ENCODE measurements at regions not wholly inside any gene's neighbourhood (a gene's known extent, or its start where the extent isn't known, plus 50 kb on each side); places are given as distances from the start of the nearest gene placed in this dataset.

DNA sequence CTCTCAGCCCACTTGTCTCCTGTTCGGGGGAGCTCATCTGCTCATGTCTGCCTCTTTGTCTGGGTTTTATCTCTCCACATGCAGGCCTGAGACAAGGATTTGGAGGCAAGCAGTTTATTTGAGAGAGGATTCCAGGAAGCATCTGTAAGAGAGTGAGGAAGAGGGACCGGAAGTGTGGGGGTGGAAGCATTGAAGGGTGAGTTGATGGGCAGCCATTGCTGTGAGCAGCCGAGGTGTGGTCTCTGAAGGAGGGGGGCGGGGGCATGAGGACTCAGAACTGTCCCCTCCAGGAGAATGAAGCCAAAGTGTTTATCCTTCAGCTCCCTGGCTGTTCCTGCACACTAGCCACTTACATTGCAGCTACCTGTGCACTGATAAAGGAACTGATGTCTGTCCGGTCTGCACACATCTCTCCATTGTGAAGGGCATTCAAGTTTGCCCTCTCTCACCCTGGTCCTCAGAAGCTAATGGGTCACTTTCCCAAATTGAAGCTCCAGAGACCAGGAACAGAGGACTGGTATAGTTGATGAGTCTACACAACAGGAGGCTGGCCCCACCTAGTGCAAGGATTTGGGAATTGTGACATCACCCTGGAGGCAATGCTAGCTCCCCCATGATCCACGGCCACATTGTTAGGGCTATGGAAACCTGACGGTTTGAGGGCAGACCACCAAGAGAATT is 100.5 kb upstream of the FOXA2 start:
- CTCF ChIA-PET (ENCODE audit: partially characterized antibody): interaction anchor here (2.4 kb wide), 1 partner anchor 10 kb away, joined by 11 read pairs; no protein-coding TSS in a partner anchor

DNA sequence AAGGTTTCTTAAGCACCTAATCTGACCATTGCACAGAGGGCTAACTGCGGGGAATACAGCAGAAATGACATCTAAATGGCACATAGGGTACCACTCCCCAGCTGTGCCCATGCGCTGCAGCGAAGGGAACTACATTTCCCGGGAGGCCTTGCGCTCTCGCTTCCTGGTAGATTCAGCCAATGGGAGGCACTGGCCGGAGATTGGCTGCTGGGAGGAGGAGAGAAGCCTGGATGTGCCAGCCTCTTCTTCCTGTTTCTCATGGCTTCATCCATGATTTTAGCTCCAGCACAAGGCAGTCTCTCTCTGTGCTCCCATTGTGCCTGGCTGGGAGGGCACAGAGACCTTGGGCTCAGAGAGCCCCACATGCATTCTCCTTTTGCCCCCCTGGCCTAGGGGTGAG is 101.7 kb upstream of the FOXA2 start:
- Mint-ChIP-seq H3K4me1 (no peaks in the 10 kb centered on the region), H3K27me3 (peaks cover 0 to 1% of the 10 kb centered on the region in 2 donors), H3K27ac (no peak overlapping the region), H3K9me3 (peaks cover 0 to 2% (median 0%) of the 10 kb centered on the region in 8 donors), H3K36me3 (no peaks in the 10 kb centered on the region), H3K4me3 (no peak overlapping the region)
- ChIA-PET CTCF (ENCODE audit: partially characterized antibody) (no interaction called here), POLR2A (ENCODE audit: partially characterized antibody) (no interaction called here)
- H3K27me3 ChIP-seq (ENCODE audit: insufficient read depth, low read length): no peaks in the 10 kb centered on the region
- H3K27ac ChIP-seq (ENCODE audit: low read depth, low read length): no peak overlapping the region
- H3K4me3 ChIP-seq (ENCODE audit: low read length in 2 of 2): no peak overlapping the region
- intact Hi-C loops (cut with micrococcal nuclease): no loop called here
- no peaks in the 10 kb centered on the region for H3K36me3 ChIP-seq (ENCODE audit: insufficient read depth, low read length)
- H3K4me1 ChIP-seq (ENCODE audit: insufficient read depth, low read length): no peaks in the 10 kb centered on the region
- DNase-seq: no peak
- no peaks in the 10 kb centered on the region for H3K9me3 ChIP-seq (ENCODE audit: control insufficient read depth in 1 of 2, low read length in 2 of 2)

More for the DNA sequence above, 100.5 kb upstream of the FOXA2 start:
- peaks cover 0 to 2% (median 0%) of the 10 kb centered on the region in 8 donors for H3K9me3 Mint-ChIP-seq
- Histone ChIP-seq H3K4me3 (ENCODE audit: low read length in 2 of 2) (no peak overlapping the region), H3K27me3 (ENCODE audit: insufficient read depth, low read length) (no peaks in the 10 kb centered on the region), H3K9me3 (ENCODE audit: control insufficient read depth in 1 of 2, low read length in 2 of 2) (no peaks in the 10 kb centered on the region), H3K36me3 (ENCODE audit: insufficient read depth, low read length) (no peaks in the 10 kb centered on the region), H3K27ac (ENCODE audit: low read depth, low read length) (no peak overlapping the region), H3K4me1 (ENCODE audit: insufficient read depth, low read length) (no peaks in the 10 kb centered on the region)
- no peak for DNase-seq
- POLR2A ChIA-PET (ENCODE audit: partially characterized antibody): no interaction called here
- no peaks in the 10 kb centered on the region for H3K36me3 Mint-ChIP-seq
- intact Hi-C loops (cut with micrococcal nuclease): no loop called here
- H3K27me3 Mint-ChIP-seq: no peaks in the 10 kb centered on the region
- no peak overlapping the region for H3K27ac Mint-ChIP-seq
- no peaks in the 10 kb centered on the region for H3K4me1 Mint-ChIP-seq
- H3K4me3 Mint-ChIP-seq: no peak overlapping the region

DNA sequence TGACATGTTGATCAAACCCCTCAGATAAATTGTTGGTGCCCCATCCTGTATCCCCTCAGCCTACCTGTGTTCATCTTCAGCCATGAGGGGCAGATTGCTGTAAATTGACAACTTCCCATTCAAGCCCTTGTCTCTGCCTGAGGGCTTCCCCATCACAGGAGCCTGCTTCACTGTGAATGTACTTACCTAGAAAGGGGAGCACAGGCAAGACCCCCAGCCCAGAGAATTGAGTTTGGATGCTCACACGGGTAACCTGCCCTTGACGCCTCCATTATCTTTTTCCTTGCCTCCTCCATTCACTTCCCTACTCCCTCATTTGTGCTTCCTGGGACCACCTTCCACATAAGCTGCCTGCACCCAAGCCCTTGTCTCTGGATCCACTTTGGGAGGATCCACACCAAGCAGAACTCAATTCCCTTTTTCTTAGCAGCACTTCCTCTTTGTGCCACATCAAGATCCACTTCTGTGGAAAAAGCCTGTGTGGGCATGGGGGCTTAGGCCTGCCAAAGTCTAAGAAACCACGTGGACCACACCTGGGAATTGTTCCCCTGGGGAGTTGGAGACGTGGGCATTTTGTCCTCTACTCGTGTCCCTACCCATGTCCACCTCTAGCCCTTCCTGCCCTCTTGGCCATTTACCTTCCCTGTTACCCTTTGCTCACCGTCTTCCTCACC is 103.4 kb upstream of the FOXA2 start:
- Histone ChIP-seq H3K27ac (ENCODE audit: low read depth, low read length) (no peak overlapping the region), H3K36me3 (ENCODE audit: insufficient read depth, low read length) (no peaks in the 10 kb centered on the region), H3K27me3 (ENCODE audit: insufficient read depth, low read length) (no peaks in the 10 kb centered on the region), H3K4me3 (ENCODE audit: low read length in 2 of 2) (no peak overlapping the region), H3K4me1 (ENCODE audit: insufficient read depth, low read length) (no peaks in the 10 kb centered on the region), H3K9me3 (ENCODE audit: control insufficient read depth in 1 of 2, low read length in 2 of 2) (no peaks in the 10 kb centered on the region)
- Mint-ChIP-seq H3K27ac (no peak overlapping the region), H3K36me3 (no peaks in the 10 kb centered on the region), H3K4me3 (no peak overlapping the region), H3K9me3 (peaks cover 0 to 2% (median 0%) of the 10 kb centered on the region in 8 donors), H3K4me1 (no peaks in the 10 kb centered on the region), H3K27me3 (peaks cover 0 to 1% of the 10 kb centered on the region in 2 donors)
- CTCF ChIA-PET (ENCODE audit: partially characterized antibody): no interaction called here
- no peak for DNase-seq
- intact Hi-C loops (cut with micrococcal nuclease): no loop called here
- POLR2A ChIA-PET (ENCODE audit: partially characterized antibody): no interaction called here

DNA sequence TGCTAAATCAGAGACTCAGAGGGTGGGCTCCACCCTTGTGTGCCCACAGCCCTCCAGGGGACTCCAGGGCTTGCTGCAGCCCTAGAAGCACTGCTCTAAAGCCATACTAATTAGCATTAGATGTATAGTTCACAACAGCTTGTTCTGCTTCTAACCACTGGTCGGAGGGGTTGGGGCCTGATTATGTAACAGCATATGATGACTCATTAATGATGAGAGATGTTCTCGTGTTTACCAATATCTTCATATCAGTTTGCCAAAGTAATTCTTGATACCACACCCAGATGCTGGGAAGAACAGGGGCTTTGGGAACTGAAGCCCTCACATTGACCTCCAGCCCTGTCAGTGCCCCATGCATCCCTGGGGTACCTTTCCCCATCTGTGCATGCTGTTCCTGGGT is 104.1 kb upstream of the FOXA2 start:
- no peaks in the 10 kb centered on the region for H3K36me3 ChIP-seq (ENCODE audit: insufficient read depth, low read length)
- ChIA-PET CTCF (ENCODE audit: partially characterized antibody) (interaction anchor here (1.2 kb wide), 1 partner anchor 12 kb away, joined by 3 read pairs; no protein-coding TSS in a partner anchor), POLR2A (ENCODE audit: partially characterized antibody) (no interaction called here)
- Mint-ChIP-seq H3K27me3 (peaks cover 0 to 1% of the 10 kb centered on the region in 2 donors), H3K27ac (no peak overlapping the region), H3K9me3 (peaks cover 0 to 2% (median 0%) of the 10 kb centered on the region in 8 donors), H3K4me1 (no peaks in the 10 kb centered on the region), H3K36me3 (no peaks in the 10 kb centered on the region), H3K4me3 (no peak overlapping the region)
- H3K4me3 ChIP-seq (ENCODE audit: low read length in 2 of 2): no peak overlapping the region
- intact Hi-C loops (cut with micrococcal nuclease): no loop called here
- H3K4me1 ChIP-seq (ENCODE audit: insufficient read depth, low read length): no peaks in the 10 kb centered on the region
- H3K27ac ChIP-seq (ENCODE audit: low read depth, low read length): no peak overlapping the region
- no peaks in the 10 kb centered on the region for H3K9me3 ChIP-seq (ENCODE audit: control insufficient read depth in 1 of 2, low read length in 2 of 2)
- no peak for DNase-seq
- H3K27me3 ChIP-seq (ENCODE audit: insufficient read depth, low read length): no peaks in the 10 kb centered on the region

DNA sequence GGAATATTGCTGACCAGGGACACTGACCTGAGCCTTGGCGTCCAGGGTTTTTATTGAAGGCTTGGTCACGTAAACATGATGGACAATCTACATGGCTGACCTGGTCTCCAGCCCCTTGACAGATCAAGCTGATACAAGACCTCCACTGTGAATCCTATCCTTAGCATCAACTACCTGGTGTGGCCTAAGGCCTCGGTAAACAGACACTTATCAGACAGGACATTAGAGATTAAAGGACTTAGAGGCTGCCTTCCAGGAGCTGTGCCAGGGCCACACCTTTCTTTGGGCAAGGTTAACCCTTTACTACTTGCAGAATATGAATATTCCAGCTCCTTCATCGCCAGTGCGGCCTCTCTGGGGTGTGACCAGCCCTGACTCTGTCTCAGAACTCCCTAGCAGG is 104.9 kb upstream of the FOXA2 start:
- H3K4me3 ChIP-seq (ENCODE audit: low read length in 2 of 2): no peak overlapping the region
- Mint-ChIP-seq H3K4me1 (no peaks in the 10 kb centered on the region), H3K36me3 (no peaks in the 10 kb centered on the region), H3K27me3 (peaks cover 0 to 3% of the 10 kb centered on the region in 2 donors), H3K9me3 (peaks cover 0 to 7% (median 0%) of the 10 kb centered on the region in 8 donors), H3K27ac (no peak overlapping the region), H3K4me3 (no peak overlapping the region)
- CTCF ChIA-PET (ENCODE audit: partially characterized antibody): interaction anchor here (1.2 kb wide), 1 partner anchor 11 kb away, joined by 3 read pairs; no protein-coding TSS in a partner anchor
- H3K9me3 ChIP-seq (ENCODE audit: control insufficient read depth in 1 of 2, low read length in 2 of 2): no peaks in the 10 kb centered on the region
- H3K4me1 ChIP-seq (ENCODE audit: insufficient read depth, low read length): no peaks in the 10 kb centered on the region
- H3K36me3 ChIP-seq (ENCODE audit: insufficient read depth, low read length): no peaks in the 10 kb centered on the region
- H3K27me3 ChIP-seq (ENCODE audit: insufficient read depth, low read length): no peaks in the 10 kb centered on the region
- no peak for DNase-seq
- POLR2A ChIA-PET (ENCODE audit: partially characterized antibody): no interaction called here
- H3K27ac ChIP-seq (ENCODE audit: low read depth, low read length): no peak overlapping the region
- intact Hi-C loops (cut with micrococcal nuclease): no loop called here

DNA sequence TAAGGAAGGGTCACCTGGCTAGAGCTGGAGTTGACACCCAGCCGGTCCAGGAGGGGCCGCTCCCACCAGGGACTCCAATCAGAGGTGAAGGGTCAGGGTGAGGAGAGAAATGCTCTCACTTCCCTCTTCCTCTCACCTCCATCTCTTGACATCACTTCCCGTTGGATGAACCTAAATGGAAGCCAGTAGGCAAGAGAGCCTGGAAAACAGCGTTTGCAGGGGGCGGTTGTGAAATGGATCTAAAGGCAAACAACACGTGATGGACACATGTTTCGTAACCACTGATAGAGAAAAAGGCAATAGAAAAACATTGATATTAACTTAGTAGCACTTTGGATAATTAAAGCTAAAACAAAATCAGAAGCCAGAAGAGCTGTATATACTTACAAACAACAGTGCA is 105.6 kb upstream of the FOXA2 start:
- no peaks in the 10 kb centered on the region for H3K9me3 ChIP-seq (ENCODE audit: control insufficient read depth in 1 of 2, low read length in 2 of 2)
- H3K36me3 ChIP-seq (ENCODE audit: insufficient read depth, low read length): no peaks in the 10 kb centered on the region
- no peaks in the 10 kb centered on the region for H3K27me3 ChIP-seq (ENCODE audit: insufficient read depth, low read length)
- H3K27ac ChIP-seq (ENCODE audit: low read depth, low read length): no peak overlapping the region
- intact Hi-C loops (cut with micrococcal nuclease): no loop called here
- Mint-ChIP-seq H3K4me1 (no peaks in the 10 kb centered on the region), H3K36me3 (no peaks in the 10 kb centered on the region), H3K4me3 (no peak overlapping the region), H3K9me3 (peaks cover 0 to 7% (median 0%) of the 10 kb centered on the region in 8 donors), H3K27me3 (peaks cover 0 to 3% of the 10 kb centered on the region in 2 donors), H3K27ac (no peak overlapping the region)
- no peak overlapping the region for H3K4me3 ChIP-seq (ENCODE audit: low read length in 2 of 2)
- H3K4me1 ChIP-seq (ENCODE audit: insufficient read depth, low read length): no peaks in the 10 kb centered on the region
- DNase-seq: no peak
- ChIA-PET POLR2A (ENCODE audit: partially characterized antibody) (no interaction called here), CTCF (ENCODE audit: partially characterized antibody) (interaction anchor here (0.8 to 3.9 kb wide), 3 partner anchors 8 to 11 kb away, joined by 3 to 31 read pairs (median 3); no protein-coding TSS in a partner anchor)

DNA sequence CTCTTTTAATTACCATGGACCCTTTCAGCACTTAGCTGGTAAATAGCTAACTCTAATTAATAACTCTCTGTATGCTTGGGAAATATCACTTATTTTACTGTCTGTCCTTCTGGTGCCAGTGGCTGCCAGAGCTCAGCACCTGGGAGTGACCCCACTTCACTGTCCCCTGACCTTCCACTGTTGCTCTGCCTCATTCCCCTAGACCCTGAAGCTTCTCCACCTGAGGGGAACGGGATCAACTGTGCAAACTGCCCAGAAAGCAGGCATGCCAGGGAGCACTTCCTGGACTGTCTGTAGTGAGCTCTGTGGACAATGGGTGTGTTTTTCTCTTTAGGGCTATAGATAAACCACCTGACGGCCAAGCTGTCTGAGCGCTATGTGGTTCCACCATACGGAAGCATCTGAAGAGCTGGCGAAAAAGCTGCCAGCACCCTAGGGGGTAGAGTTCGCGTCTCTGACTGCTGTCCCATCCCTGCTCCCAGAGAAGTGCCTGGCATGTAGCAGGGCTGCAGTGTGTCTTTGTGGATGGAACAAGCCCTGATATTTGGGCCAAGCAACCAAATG is 106.3 kb upstream of the FOXA2 start:
- DNase-seq: no peak
- H3K9me3 Mint-ChIP-seq: peaks cover 0 to 5% (median 0%) of the 10 kb centered on the region in 8 donors
- ChIA-PET CTCF (ENCODE audit: partially characterized antibody) (interaction anchor here (0.8 to 3.9 kb wide), 7 partner anchors 9 to 650 kb away, joined by 3 to 31 read pairs (median 11); no protein-coding TSS in a partner anchor), POLR2A (ENCODE audit: partially characterized antibody) (no interaction called here)
- H3K4me3 ChIP-seq (ENCODE audit: low read length in 2 of 2): no peak overlapping the region
- no peaks in the 10 kb centered on the region for H3K27me3 ChIP-seq (ENCODE audit: insufficient read depth, low read length)
- H3K4me1 Mint-ChIP-seq: no peaks in the 10 kb centered on the region
- peaks cover 0 to 3% of the 10 kb centered on the region in 2 donors for H3K27me3 Mint-ChIP-seq
- intact Hi-C loops (cut with micrococcal nuclease): no loop called here
- no peaks in the 10 kb centered on the region for H3K4me1 ChIP-seq (ENCODE audit: insufficient read depth, low read length)
- H3K36me3 Mint-ChIP-seq: no peaks in the 10 kb centered on the region
- no peak overlapping the region for H3K27ac ChIP-seq (ENCODE audit: low read depth, low read length)
- H3K27ac Mint-ChIP-seq: no peak overlapping the region
- H3K9me3 ChIP-seq (ENCODE audit: control insufficient read depth in 1 of 2, low read length in 2 of 2): no peaks in the 10 kb centered on the region
- no peaks in the 10 kb centered on the region for H3K36me3 ChIP-seq (ENCODE audit: insufficient read depth, low read length)
- no peak overlapping the region for H3K4me3 Mint-ChIP-seq
